Natural killer cell (primary cell): ENCODE measurements at regions not wholly inside any gene's neighbourhood (a gene's known extent, or its start where the extent isn't known, plus 50 kb on each side); places are given as distances from the start of the nearest gene placed in this dataset.

Experiments
- ATAC-seq, 3 donors: fragments of 150-1000 bp in 2 of 3; fragments of 200-7000 bp in 1 of 3; cut with Tn5 transposase; 1 replicate in 1 of 3; 2 replicates in 2 of 3; pipeline ENCODE4 v1.10.0; 2021; ENCODE audit warnings: mild to moderate bottlenecking in 2 of 3, moderate library complexity in 2 of 3
- DNase-seq, 2 donors: peaks; one replicate each; pipeline versions ENCODE4 v3.0.0 to v3.0.0-alpha.2; 2013 to 2021; ENCODE audit warnings: mixed read lengths in 1 of 2
- H3K27ac ChIP-seq: one replicate; pipeline ENCODE4 v1.5.1; 2013; ENCODE audit warnings: mild to moderate bottlenecking, low read length
- H3K27me3 ChIP-seq: one replicate; pipeline ENCODE4 v1.6.1; 2013; ENCODE audit warnings: low read length; ENCODE audit not compliant: control insufficient read depth, insufficient read depth
- H3K36me3 ChIP-seq: one replicate; pipeline ENCODE4 v1.6.1; 2013; ENCODE audit warnings: low read length; ENCODE audit not compliant: control insufficient read depth, insufficient read depth
- H3K4me1 ChIP-seq: one replicate; pipeline ENCODE4 v1.6.1; 2013; ENCODE audit warnings: low read length; ENCODE audit not compliant: control insufficient read depth, insufficient read depth
- H3K4me3 ChIP-seq: one replicate; pipeline ENCODE4 v1.5.1; 2013; ENCODE audit warnings: low read length
- H3K9me3 ChIP-seq: one replicate; pipeline ENCODE4 v1.6.1; 2013; ENCODE audit warnings: low read length; ENCODE audit not compliant: control insufficient read depth, insufficient read depth
- H3K27ac Mint-ChIP-seq, 2 donors: one replicate each; pipeline ENCODE4 v1.8.0; 2022; ENCODE audit warnings: mild to moderate bottlenecking in 2 of 2, mixed read lengths in 2 of 2, moderate library complexity in 1 of 2
- H3K27me3 Mint-ChIP-seq, 2 donors: one replicate each; pipeline ENCODE4 v1.8.0; 2022; ENCODE audit warnings: low read depth in 2 of 2, mixed read lengths in 2 of 2
- H3K36me3 Mint-ChIP-seq: one replicate; pipeline ENCODE4 v1.8.0; 2022; ENCODE audit warnings: mixed read lengths
- H3K4me1 Mint-ChIP-seq, 2 donors: one replicate each; pipeline ENCODE4 v1.8.0; 2022; ENCODE audit warnings: mixed read lengths in 2 of 2
- H3K4me3 Mint-ChIP-seq: one replicate; pipeline ENCODE4 v1.8.0; 2022; ENCODE audit warnings: mild to moderate bottlenecking, moderate library complexity, mixed read lengths
- H3K9me3 Mint-ChIP-seq, 2 donors: one replicate each; pipeline ENCODE4 v1.8.0; 2022; ENCODE audit warnings: mixed read lengths in 2 of 2
- WGBS: methylation state at CpG from one replicate; pipeline ENCODE4 v1.1.7; 2013; ENCODE audit warnings: missing lambda C conversion rate; ENCODE audit not compliant: insufficient coverage; 5-methylcytosine and 5-hydroxymethylcytosine counted together
- intact Hi-C: fragments of 100-400 bp; cut with micrococcal nuclease; formaldehyde crosslinking; loops from one replicate; pipeline ENCODE4 v1.14.2; 2022
- TF ChIP-seq, protein P1 (sequence below): fragments of 200-600 bp; IDR thresholded peaks from one replicate; pipeline ENCODE4 v1.8.0; 2022; ENCODE audit warnings: antibody characterized with exemption

DNA sequence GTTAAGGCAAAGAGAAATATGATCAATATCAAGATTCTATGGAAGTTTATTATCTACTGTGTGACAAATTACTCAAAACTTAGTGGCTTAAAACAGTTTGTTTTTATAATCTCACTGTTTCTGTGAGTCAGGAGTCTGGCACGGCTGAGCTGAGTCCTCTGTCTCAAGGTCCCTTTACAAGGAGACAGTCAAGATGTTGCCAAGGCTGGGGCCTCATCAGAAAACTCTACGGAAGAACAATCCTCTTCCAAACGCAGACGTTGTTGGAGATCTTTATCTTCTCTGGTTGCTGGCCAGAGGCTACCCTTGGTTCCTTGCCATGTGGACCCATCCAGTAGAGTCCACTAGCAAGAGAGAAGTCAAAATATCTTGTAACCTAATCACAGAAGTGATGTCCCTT, 100.6 kb upstream of the CCND2 start:
- peaks cover 0 to 3% of the 10 kb centered on the region in 2 donors for H3K27me3 Mint-ChIP-seq
- intact Hi-C loops, result no loop called here
- H3K27ac Mint-ChIP-seq, result no peak overlapping the region
- DNase-seq, result no peak
- Histone ChIP-seq H3K4me1 (no peaks in the 10 kb centered on the region), H3K27ac (no peak overlapping the region), H3K4me3 (no peak overlapping the region), H3K27me3 (no peaks in the 10 kb centered on the region), H3K36me3 (no peaks in the 10 kb centered on the region), H3K9me3 (no peaks in the 10 kb centered on the region)
- H3K4me1 Mint-ChIP-seq, result no peaks in the 10 kb centered on the region
- no peak for ATAC-seq
- H3K4me3 Mint-ChIP-seq, result no peak overlapping the region
- no peaks in the 10 kb centered on the region for H3K9me3 Mint-ChIP-seq
- H3K36me3 Mint-ChIP-seq, result no peaks in the 10 kb centered on the region
- TF ChIP-seq, protein P1, sequence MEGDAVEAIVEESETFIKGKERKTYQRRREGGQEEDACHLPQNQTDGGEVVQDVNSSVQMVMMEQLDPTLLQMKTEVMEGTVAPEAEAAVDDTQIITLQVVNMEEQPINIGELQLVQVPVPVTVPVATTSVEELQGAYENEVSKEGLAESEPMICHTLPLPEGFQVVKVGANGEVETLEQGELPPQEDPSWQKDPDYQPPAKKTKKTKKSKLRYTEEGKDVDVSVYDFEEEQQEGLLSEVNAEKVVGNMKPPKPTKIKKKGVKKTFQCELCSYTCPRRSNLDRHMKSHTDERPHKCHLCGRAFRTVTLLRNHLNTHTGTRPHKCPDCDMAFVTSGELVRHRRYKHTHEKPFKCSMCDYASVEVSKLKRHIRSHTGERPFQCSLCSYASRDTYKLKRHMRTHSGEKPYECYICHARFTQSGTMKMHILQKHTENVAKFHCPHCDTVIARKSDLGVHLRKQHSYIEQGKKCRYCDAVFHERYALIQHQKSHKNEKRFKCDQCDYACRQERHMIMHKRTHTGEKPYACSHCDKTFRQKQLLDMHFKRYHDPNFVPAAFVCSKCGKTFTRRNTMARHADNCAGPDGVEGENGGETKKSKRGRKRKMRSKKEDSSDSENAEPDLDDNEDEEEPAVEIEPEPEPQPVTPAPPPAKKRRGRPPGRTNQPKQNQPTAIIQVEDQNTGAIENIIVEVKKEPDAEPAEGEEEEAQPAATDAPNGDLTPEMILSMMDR, result no peak
- WGBS, result 89% methylated on average over 4 of the region's 4 CpGs

DNA sequence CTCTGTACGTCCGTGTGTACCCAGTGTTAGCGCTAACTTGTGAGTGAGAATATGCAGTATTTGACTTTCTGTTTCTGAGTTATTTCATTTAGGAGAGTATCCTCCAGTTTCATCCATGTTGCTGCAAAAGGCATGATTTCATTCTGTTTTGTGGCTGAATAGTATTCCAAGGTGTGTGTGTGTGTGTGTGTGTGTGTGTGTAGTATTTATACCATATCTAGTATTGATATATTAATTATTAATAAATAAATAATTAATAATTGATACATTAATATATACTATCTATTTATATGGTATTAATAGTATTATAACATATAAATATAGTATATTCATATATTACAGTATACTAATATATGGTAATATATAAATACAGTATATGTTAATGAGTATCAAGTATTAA, 101.8 kb upstream of the CCND2 start:
- Mint-ChIP-seq H3K9me3 (no peaks in the 10 kb centered on the region), H3K4me1 (no peaks in the 10 kb centered on the region), H3K4me3 (no peak overlapping the region), H3K27ac (no peak overlapping the region), H3K36me3 (no peaks in the 10 kb centered on the region), H3K27me3 (peaks cover 0 to 3% of the 10 kb centered on the region in 2 donors)
- 100% methylated on average over 3 of the region's 3 CpGs for WGBS
- Histone ChIP-seq H3K36me3 (no peaks in the 10 kb centered on the region), H3K4me3 (no peak overlapping the region), H3K4me1 (no peaks in the 10 kb centered on the region), H3K9me3 (no peaks in the 10 kb centered on the region), H3K27ac (no peak overlapping the region), H3K27me3 (no peaks in the 10 kb centered on the region)
- DNase-seq (no peak), ATAC-seq (no peak)
- intact Hi-C loops, result no loop called here
- TF ChIP-seq, protein P1, result no peak

DNA sequence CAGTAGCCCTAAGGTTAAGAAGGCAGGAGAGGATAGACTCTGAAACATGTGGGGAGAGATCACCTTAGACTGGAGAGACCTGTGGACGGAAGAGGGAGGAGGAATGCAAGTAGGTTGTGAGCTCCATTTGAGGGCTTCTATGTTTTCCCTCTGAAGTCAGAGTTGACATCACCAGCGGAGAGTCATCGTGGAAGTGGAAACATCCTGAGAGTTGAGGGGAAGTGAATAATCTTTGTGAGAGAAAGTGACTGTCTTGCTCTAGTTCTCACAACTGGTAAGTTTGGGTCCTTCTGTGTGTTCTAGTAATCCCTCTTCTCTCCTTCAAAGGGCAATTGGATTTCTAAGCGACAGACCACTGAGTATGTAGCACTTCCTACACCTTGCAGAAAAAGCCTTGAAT, 103.6 kb upstream of the CCND2 start:
- Mint-ChIP-seq H3K4me1 (peaks cover 5 to 10% of the 10 kb centered on the region in 2 donors), H3K36me3 (no peaks in the 10 kb centered on the region), H3K4me3 (no peak overlapping the region), H3K27me3 (peaks cover 0 to 3% of the 10 kb centered on the region in 2 donors), H3K9me3 (no peaks in the 10 kb centered on the region), H3K27ac (no peak overlapping the region)
- DNase-seq, result no peak
- H3K9me3 ChIP-seq, result no peaks in the 10 kb centered on the region
- ATAC-seq, result no peak
- intact Hi-C loops, result no loop called here
- 66% methylated on average over 4 of the region's 4 CpGs for WGBS
- H3K36me3 ChIP-seq, result no peaks in the 10 kb centered on the region
- no peak overlapping the region for H3K27ac ChIP-seq
- no peak overlapping the region for H3K4me3 ChIP-seq
- H3K27me3 ChIP-seq, result no peaks in the 10 kb centered on the region
- TF ChIP-seq, protein P1, result no peak
- peaks cover 6% of the 10 kb centered on the region for H3K4me1 ChIP-seq

DNA sequence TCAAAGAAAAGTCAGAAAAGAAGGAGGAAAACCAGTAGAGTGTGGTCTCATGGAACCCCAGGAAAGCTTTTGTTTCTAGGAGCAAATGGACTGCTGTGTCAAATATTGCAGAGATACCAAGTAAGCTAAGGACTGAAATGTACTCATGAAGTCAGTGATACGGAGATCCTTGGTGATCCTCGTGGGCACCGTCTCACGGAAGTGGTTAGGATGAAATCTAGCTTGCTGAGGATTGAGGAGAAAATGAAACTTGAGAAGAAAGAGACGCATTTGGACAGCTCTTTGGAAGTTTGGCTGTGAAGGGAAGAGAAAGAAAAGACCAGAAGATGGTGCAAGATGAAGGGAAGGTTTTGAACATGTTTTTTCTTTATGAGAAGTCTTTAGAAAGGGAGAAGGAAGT, 104.0 kb upstream of the CCND2 start:
- peaks cover 0 to 3% of the 10 kb centered on the region in 2 donors for H3K27me3 Mint-ChIP-seq
- DNase-seq, result no peak
- no peak overlapping the region for H3K4me3 ChIP-seq
- no peak overlapping the region for H3K4me3 Mint-ChIP-seq
- ATAC-seq, result no peak
- H3K9me3 Mint-ChIP-seq, result no peaks in the 10 kb centered on the region
- H3K27me3 ChIP-seq, result no peaks in the 10 kb centered on the region
- no peaks in the 10 kb centered on the region for H3K36me3 Mint-ChIP-seq
- intact Hi-C loops, result no loop called here
- peaks cover 10 to 14% of the 10 kb centered on the region in 2 donors for H3K4me1 Mint-ChIP-seq
- H3K27ac Mint-ChIP-seq, result no peak overlapping the region
- H3K4me1 ChIP-seq, result peaks cover 10% of the 10 kb centered on the region
- H3K36me3 ChIP-seq, result no peaks in the 10 kb centered on the region
- TF ChIP-seq, protein P1, result no peak
- 74% methylated on average over 5 of the region's 5 CpGs for WGBS
- H3K27ac ChIP-seq, result no peak overlapping the region
- H3K9me3 ChIP-seq, result no peaks in the 10 kb centered on the region
